Prostate gland (tissue), 2 donors: ENCODE measurements at regions not wholly inside any gene's neighbourhood (a gene's known extent, or its start where the extent isn't known, plus 50 kb on each side); places are given as distances from the start of the nearest gene placed in this dataset.

Experiments
- DNase-seq: peaks from one replicate; pipeline ENCODE4 v3.0.0-alpha.2; 2019; ENCODE audit warnings: low spot score
- H3K27ac ChIP-seq, 2 donors: fragments of 200-600 bp; sonication (generic); 2 replicates each; pipeline ENCODE4 v1.5.1; 2017 to 2019
- H3K27me3 ChIP-seq: fragments of 200-600 bp; sonication (generic); replicated peaks from 2 replicates; pipeline ENCODE4 v1.5.1; 2019; ENCODE audit not compliant: insufficient read depth
- H3K36me3 ChIP-seq, 2 donors: fragments of 200-600 bp; sonication (generic); 1 replicate in 1 of 2; 2 replicates in 1 of 2; pipeline versions ENCODE4 v1.5.1 to v1.8.1; 2017 to 2019
- H3K4me1 ChIP-seq: fragments of 200-600 bp; sonication (generic); replicated peaks from 2 replicates; pipeline ENCODE4 v1.5.1; 2019
- H3K4me3 ChIP-seq, 2 donors: fragments of 200-600 bp; sonication (generic); 2 replicates each; pipeline ENCODE4 v1.5.1; 2017 to 2019
- H3K9me3 ChIP-seq: fragments of 200-600 bp; sonication (generic); 2 replicates; pipeline ENCODE4 v1.5.1; 2017
- POLR2A ChIP-seq: fragments of 450-650 bp; IDR thresholded peaks from one replicate; pipeline ENCODE4 v1.6.1; 2016; ENCODE audit warnings: antibody characterized with exemption, mild to moderate bottlenecking
- POLR2AphosphoS5 ChIP-seq: sonication (generic); formaldehyde crosslinking; IDR thresholded peaks from one replicate; pipeline ENCODE4 v1.6.1; 2017; ENCODE audit warnings: antibody characterized with exemption
- WGBS: methylation state at CpG from one replicate; pipeline ENCODE4 v1.1.5; 2018; 5-methylcytosine and 5-hydroxymethylcytosine counted together
- intact Hi-C: fragments of 100-400 bp; cut with DNase I; formaldehyde crosslinking; loops from one replicate; pipeline ENCODE4 v1.14.2; 2022
- TF ChIP-seq, protein P1 (sequence below), 4 experiments: fragments of 200-600 bp in 2 of 4; fragments of 450-650 bp in 2 of 4; sonication (generic) in 2 of 4; IDR thresholded peaks; 1 replicate in 3 of 4; 2 replicates in 1 of 4; pipeline ENCODE4 v1.5.1; 2016 to 2019; ENCODE audit warnings: antibody characterized with exemption in 4 of 4, mild to moderate bottlenecking in 2 of 4, moderate library complexity in 2 of 4

GRCh38 chr5:82525626-82526025 lies 247.5 kb upstream of the RPS23 start:
- TF ChIP-seq POLR2A (no peak), POLR2AphosphoS5 (no peak)
- TF ChIP-seq, protein P1, sequence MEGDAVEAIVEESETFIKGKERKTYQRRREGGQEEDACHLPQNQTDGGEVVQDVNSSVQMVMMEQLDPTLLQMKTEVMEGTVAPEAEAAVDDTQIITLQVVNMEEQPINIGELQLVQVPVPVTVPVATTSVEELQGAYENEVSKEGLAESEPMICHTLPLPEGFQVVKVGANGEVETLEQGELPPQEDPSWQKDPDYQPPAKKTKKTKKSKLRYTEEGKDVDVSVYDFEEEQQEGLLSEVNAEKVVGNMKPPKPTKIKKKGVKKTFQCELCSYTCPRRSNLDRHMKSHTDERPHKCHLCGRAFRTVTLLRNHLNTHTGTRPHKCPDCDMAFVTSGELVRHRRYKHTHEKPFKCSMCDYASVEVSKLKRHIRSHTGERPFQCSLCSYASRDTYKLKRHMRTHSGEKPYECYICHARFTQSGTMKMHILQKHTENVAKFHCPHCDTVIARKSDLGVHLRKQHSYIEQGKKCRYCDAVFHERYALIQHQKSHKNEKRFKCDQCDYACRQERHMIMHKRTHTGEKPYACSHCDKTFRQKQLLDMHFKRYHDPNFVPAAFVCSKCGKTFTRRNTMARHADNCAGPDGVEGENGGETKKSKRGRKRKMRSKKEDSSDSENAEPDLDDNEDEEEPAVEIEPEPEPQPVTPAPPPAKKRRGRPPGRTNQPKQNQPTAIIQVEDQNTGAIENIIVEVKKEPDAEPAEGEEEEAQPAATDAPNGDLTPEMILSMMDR (IDR thresholded peaks at IDR 0.05) = no peak
- Histone ChIP-seq H3K9me3 (no peaks in the 10 kb centered on the region), H3K36me3 (no peaks in the 10 kb centered on the region), H3K4me1 (no peaks in the 10 kb centered on the region), H3K27ac (no peak overlapping the region), H3K4me3 (no peak overlapping the region), H3K27me3 (no peaks in the 10 kb centered on the region)
- intact Hi-C loops = no loop called here
- WGBS = 85% methylated on average over 3 of the region's 3 CpGs
- no peak for DNase-seq

GRCh38 chr5:82523633-82524032 lies 245.5 kb upstream of the RPS23 start:
- Histone ChIP-seq H3K27ac (no peak overlapping the region), H3K4me3 (no peak overlapping the region), H3K27me3 (no peaks in the 10 kb centered on the region), H3K36me3 (no peaks in the 10 kb centered on the region), H3K9me3 (no peaks in the 10 kb centered on the region), H3K4me1 (no peaks in the 10 kb centered on the region)
- WGBS = 92% methylated on average over 2 of the region's 2 CpGs
- intact Hi-C loops = no loop called here
- TF ChIP-seq POLR2A (no peak), POLR2AphosphoS5 (no peak)
- TF ChIP-seq, protein P1 (IDR thresholded peaks at IDR 0.05) = no peak
- DNase-seq = no peak

- 16% methylated on average over 7 of the region's 7 CpGs for WGBS
- TF ChIP-seq POLR2A (no peak), POLR2AphosphoS5 (no peak)
- TF ChIP-seq, protein P1 (IDR thresholded peaks at IDR 0.05) = no peak
- intact Hi-C loops = no loop called here
- Histone ChIP-seq H3K36me3 (no peaks in the 10 kb centered on the region), H3K27ac (no peak overlapping the region), H3K4me3 (no peak overlapping the region), H3K4me1 (no peaks in the 10 kb centered on the region), H3K27me3 (no peaks in the 10 kb centered on the region), H3K9me3 (no peaks in the 10 kb centered on the region)
- no peak for DNase-seq
Observed at GRCh38 chr5:82522897-82523296, 244.7 kb upstream of the RPS23 start.

GRCh38 chr5:82521431-82522051 lies 243.4 kb upstream of the RPS23 start:
- Histone ChIP-seq H3K27ac (no peak overlapping the region), H3K36me3 (no peaks in the 10 kb centered on the region), H3K27me3 (no peaks in the 10 kb centered on the region), H3K4me1 (no peaks in the 10 kb centered on the region), H3K4me3 (no peak overlapping the region), H3K9me3 (no peaks in the 10 kb centered on the region)
- DNase-seq = no peak
- WGBS = 70% methylated on average over 4 of the region's 4 CpGs
- TF ChIP-seq POLR2AphosphoS5 (no peak), POLR2A (no peak)
- TF ChIP-seq, protein P1 (IDR thresholded peaks at IDR 0.05) = no peak
- intact Hi-C loops = no loop called here

- H3K36me3 ChIP-seq = no peaks in the 10 kb centered on the region
- H3K27me3 ChIP-seq = no peaks in the 10 kb centered on the region
- H3K4me3 ChIP-seq = no peak overlapping the region
- no peak overlapping the region for H3K27ac ChIP-seq
- no peak for DNase-seq
- H3K4me1 ChIP-seq = no peaks in the 10 kb centered on the region
- intact Hi-C loops = no loop called here
- WGBS = 57% methylated on average over 3 of the region's 3 CpGs
- H3K9me3 ChIP-seq = no peaks in the 10 kb centered on the region
- TF ChIP-seq, protein P1 (IDR thresholded peaks at IDR 0.05) = no peak
- TF ChIP-seq POLR2A = no peak
Observed at GRCh38 chr5:82519558-82519957, 241.4 kb upstream of the RPS23 start.
